ENCODE measurements at regions not wholly inside any gene's neighbourhood (a gene's known extent, or its start where the extent isn't known, plus 50 kb on each side); places are given as distances from the start of the nearest gene placed in this dataset.

- Histone ChIP-seq H3K36me3 (ENCODE audit: control insufficient read depth, insufficient read depth, low read length) (no peaks in the 10 kb centered on the region), H3K27ac (ENCODE audit: low read length) (no peak overlapping the region), H3K4me1 (ENCODE audit: control insufficient read depth, insufficient read depth, low read length) (no peaks in the 10 kb centered on the region), H3K27me3 (ENCODE audit: control insufficient read depth, insufficient read depth, low read length) (no peaks in the 10 kb centered on the region), H3K9me3 (ENCODE audit: control insufficient read depth, insufficient read depth, low read length) (no peaks in the 10 kb centered on the region), H3K4me3 (ENCODE audit: low read length) (no peak overlapping the region)
- peaks cover 0 to 2% of the 10 kb centered on the region in 2 donors for H3K27me3 Mint-ChIP-seq (ENCODE audit: low read depth in 2 of 2)
- DNase-seq (no peak), ATAC-seq (no peak)
- H3K36me3 Mint-ChIP-seq = no peaks in the 10 kb centered on the region
- H3K9me3 Mint-ChIP-seq = no peaks in the 10 kb centered on the region
- H3K27ac Mint-ChIP-seq = no peak overlapping the region
- no peaks in the 10 kb centered on the region for H3K4me1 Mint-ChIP-seq
- intact Hi-C loops (cut with micrococcal nuclease) = no loop called here
- no peak overlapping the region for H3K4me3 Mint-ChIP-seq
- no peak for TF ChIP-seq CTCF (IDR thresholded peaks at IDR 0.05)
- no CpG with 5 or more reads among the region's 1 CpG for WGBS (ENCODE audit: insufficient coverage)
Observed at GRCh38 chr13:44189085-44189484, 184.5 kb upstream of the SERP2 start.

- Mint-ChIP-seq H3K4me1 (peaks cover 8 to 9% of the 10 kb centered on the region in 2 donors), H3K27me3 (ENCODE audit: low read depth in 2 of 2) (peaks cover 0 to 2% of the 10 kb centered on the region in 2 donors), H3K27ac (no peak overlapping the region), H3K9me3 (no peaks in the 10 kb centered on the region), H3K4me3 (no peak overlapping the region), H3K36me3 (no peaks in the 10 kb centered on the region)
- Histone ChIP-seq H3K36me3 (ENCODE audit: control insufficient read depth, insufficient read depth, low read length) (no peaks in the 10 kb centered on the region), H3K27me3 (ENCODE audit: control insufficient read depth, insufficient read depth, low read length) (no peaks in the 10 kb centered on the region), H3K4me3 (ENCODE audit: low read length) (no peak overlapping the region), H3K9me3 (ENCODE audit: control insufficient read depth, insufficient read depth, low read length) (no peaks in the 10 kb centered on the region), H3K27ac (ENCODE audit: low read length) (no peak overlapping the region), H3K4me1 (ENCODE audit: control insufficient read depth, insufficient read depth, low read length) (peaks cover 2% of the 10 kb centered on the region)
- DNase-seq (no peak), ATAC-seq (no peak)
- no peak for TF ChIP-seq CTCF (IDR thresholded peaks at IDR 0.05)
- intact Hi-C loops (cut with micrococcal nuclease) = loop anchor here (1.0 kb wide), 1 partner anchor 247 kb away; no protein-coding TSS in a partner anchor
Observed at GRCh38 chr13:44191103-44191502, 182.5 kb upstream of the SERP2 start.

- no peak overlapping the region for H3K4me3 Mint-ChIP-seq
Observed at GRCh38 chr13:44191504-44192171, 182.0 kb upstream of the SERP2 start.

More at GRCh38 chr13:44191504-44192171, 182.0 kb upstream of the SERP2 start:
- Mint-ChIP-seq H3K27me3 (ENCODE audit: low read depth in 2 of 2) (peaks cover 0 to 2% of the 10 kb centered on the region in 2 donors), H3K9me3 (no peaks in the 10 kb centered on the region), H3K36me3 (no peaks in the 10 kb centered on the region), H3K4me1 (peaks cover 13 to 14% of the 10 kb centered on the region in 2 donors), H3K27ac (peak overlapping the region in 1 of 2 donors; percentile 23)
- TF ChIP-seq CTCF (IDR thresholded peaks at IDR 0.05) = peak; percentile 49
- Histone ChIP-seq H3K9me3 (ENCODE audit: control insufficient read depth, insufficient read depth, low read length) (no peaks in the 10 kb centered on the region), H3K36me3 (ENCODE audit: control insufficient read depth, insufficient read depth, low read length) (no peaks in the 10 kb centered on the region), H3K4me3 (ENCODE audit: low read length) (no peak overlapping the region), H3K27me3 (ENCODE audit: control insufficient read depth, insufficient read depth, low read length) (no peaks in the 10 kb centered on the region), H3K4me1 (ENCODE audit: control insufficient read depth, insufficient read depth, low read length) (peaks cover 7% of the 10 kb centered on the region), H3K27ac (ENCODE audit: low read length) (no peak overlapping the region)
- 78% methylated on average over 15 of the region's 15 CpGs for WGBS (ENCODE audit: insufficient coverage)
- ATAC-seq (peak; percentile 53 to 86 (median 77)), DNase-seq (peak in 1 of 2 donors; percentile 76)
- intact Hi-C loops (cut with micrococcal nuclease) = loop anchor here (1.0 kb wide), 1 partner anchor 247 kb away; no protein-coding TSS in a partner anchor
